Stimulated activated naive CD8-positive, alpha-beta T cell treated with anti-CD3 and anti-CD28 coated beads, Interleukin-15, amount 100 ng/mL, for 72 hours (primary cell): ENCODE measurements at regions not wholly inside any gene's neighbourhood (a gene's known extent, or its start where the extent isn't known, plus 50 kb on each side); places are given as distances from the start of the nearest gene placed in this dataset.
"Not testable (repeated sequence)": the region's sequence is repeated elsewhere in the genome, so short reads cannot be mapped to it uniquely, and the experiment has no call there.

Experiments
- ATAC-seq: fragments of 150-1000 bp; cut with Tn5 transposase; 2 replicates; pipeline ENCODE4 v1.10.0; 2021; ENCODE audit warnings: mild to moderate bottlenecking, moderate library complexity
- DNase-seq, 2 donors: peaks; one replicate each; pipeline ENCODE4 v3.0.0; 2021 to 2022
- H3K27ac Mint-ChIP-seq, 2 donors: one replicate each; pipeline ENCODE4 v1.8.0; 2022; ENCODE audit warnings: mild to moderate bottlenecking in 2 of 2, mixed read lengths in 2 of 2, moderate library complexity in 2 of 2
- H3K27me3 Mint-ChIP-seq: one replicate; pipeline ENCODE4 v1.8.0; 2022; ENCODE audit warnings: mixed read lengths
- H3K4me1 Mint-ChIP-seq: one replicate; pipeline ENCODE4 v1.8.0; 2022; ENCODE audit warnings: mild to moderate bottlenecking, mixed read lengths
- H3K4me3 Mint-ChIP-seq, 2 donors: one replicate each; pipeline ENCODE4 v1.8.0; 2022; ENCODE audit warnings: mild to moderate bottlenecking in 2 of 2, mixed read lengths in 2 of 2, moderate library complexity in 1 of 2
- H3K9me3 Mint-ChIP-seq, 2 donors: one replicate each; pipeline ENCODE4 v1.8.0; 2022; ENCODE audit warnings: mixed read lengths in 2 of 2

DNA sequence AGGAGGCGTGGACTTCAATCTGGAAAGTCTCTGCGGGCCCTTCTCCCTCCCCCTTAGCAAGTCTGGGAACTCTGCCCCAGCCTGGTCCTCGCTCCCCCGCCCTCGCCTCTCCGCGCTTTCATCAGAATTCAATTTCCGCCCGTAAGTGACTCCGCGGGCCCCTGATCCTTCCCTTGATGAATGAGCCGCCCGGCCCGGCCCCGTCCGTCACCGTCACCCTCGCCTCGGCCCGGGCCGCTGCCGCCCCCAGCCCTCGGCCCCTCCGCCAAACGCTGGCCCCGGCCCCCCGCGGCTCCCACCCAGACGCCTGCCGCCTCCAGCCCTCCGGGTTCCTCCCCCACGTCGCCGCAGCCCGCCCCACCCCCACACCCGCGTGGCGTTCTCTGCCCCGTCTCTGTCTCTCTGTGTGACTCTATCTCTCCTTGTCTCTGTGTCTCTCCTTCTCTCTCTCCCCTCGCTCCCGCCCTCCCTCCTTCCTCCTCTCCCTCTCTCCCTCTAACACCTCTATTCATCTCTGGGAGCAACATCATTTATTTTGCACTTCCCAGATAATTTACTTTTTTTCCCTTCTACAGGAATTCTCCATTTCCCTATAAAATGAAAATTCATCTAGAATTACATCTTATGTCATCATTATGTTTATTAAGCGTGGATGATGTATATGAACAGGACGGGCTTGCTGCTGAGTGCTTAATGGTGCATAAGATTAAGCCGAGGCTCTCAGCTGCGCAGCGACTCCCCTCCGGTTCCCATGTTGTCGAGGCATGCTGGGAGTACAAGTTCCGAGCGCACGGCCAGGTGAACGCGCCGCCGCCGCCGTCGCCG is 91.2 kb upstream of the PAX2 start:
- Mint-ChIP-seq H3K4me3 (peak overlapping the region; percentile 84 to 92), H3K4me1 (peaks cover 30% of the 10 kb centered on the region), H3K27ac (peak overlapping the region; percentile 92 to 98), H3K9me3 (no peaks in the 10 kb centered on the region), H3K27me3 (peaks cover 75% of the 10 kb centered on the region)
- peak in 1 of 2 donors; percentile 43 for DNase-seq
- peak; percentile 57 for ATAC-seq

DNA sequence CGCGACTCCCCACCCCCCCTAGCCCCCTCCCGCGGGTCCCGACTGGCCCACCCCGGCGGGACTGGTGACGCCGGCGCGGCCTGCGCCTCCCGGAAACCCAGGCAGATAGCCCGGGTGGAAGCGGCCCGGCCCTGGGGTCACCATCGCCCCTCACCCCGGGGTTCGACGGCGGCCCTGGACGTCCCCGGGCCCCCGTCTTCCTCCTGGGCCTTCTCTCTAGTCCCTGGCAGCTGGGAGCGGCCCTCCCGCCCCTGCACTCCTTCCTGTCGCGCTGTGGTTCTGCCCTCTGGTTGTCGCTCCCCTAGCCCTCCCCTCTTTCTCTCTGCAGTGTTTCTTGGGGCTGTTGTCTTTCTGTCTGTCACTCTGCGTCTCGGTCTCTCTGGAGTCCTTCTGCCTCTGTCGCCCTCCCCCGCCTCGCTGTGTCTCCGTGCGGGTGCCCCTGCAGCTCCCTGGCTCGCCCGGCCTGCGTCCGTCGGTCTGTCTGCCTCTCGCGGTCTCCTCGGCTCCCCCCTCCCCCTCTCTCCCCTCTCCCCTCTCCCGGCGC is 90.5 kb upstream of the PAX2 start:
- peak overlapping the region; percentile 84 to 92 for H3K4me3 Mint-ChIP-seq
- peaks cover 77% of the 10 kb centered on the region for H3K27me3 Mint-ChIP-seq
- DNase-seq: peak in 1 of 2 donors; percentile 44
- no peaks in the 10 kb centered on the region for H3K9me3 Mint-ChIP-seq
- ATAC-seq: peak; percentile 68
- peaks cover 30% of the 10 kb centered on the region for H3K4me1 Mint-ChIP-seq
- H3K27ac Mint-ChIP-seq: peak overlapping the region; percentile 43 to 50

DNA sequence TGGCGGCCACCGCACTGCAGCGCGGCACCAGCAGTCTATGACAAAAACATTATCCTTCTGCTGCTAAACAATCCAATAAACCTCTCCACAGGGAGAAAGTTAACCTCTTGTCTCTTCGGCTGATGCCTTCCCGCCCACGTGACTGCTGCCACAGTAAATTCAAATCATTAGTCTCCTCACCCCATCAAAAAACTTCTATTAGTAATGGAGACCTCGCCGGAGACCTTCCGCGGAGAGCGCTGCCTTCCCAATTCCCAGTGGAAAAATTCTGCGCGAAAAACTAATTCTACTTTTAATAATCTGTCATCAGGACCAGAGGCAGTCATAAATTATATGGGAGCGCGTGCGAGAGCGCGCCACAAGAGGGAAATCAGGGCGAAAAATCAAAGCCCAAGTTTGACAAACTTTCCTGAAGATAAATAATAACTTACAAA is 90.0 kb upstream of the PAX2 start:
- ATAC-seq: no peak
- DNase-seq: no peak
- no peaks in the 10 kb centered on the region for H3K9me3 Mint-ChIP-seq
- H3K27me3 Mint-ChIP-seq: peaks cover 82% of the 10 kb centered on the region
- peak overlapping the region; percentile 80 to 86 for H3K4me3 Mint-ChIP-seq
- H3K4me1 Mint-ChIP-seq: peaks cover 30% of the 10 kb centered on the region
- H3K27ac Mint-ChIP-seq: peak overlapping the region in 1 of 2 donors; percentile 34

DNA sequence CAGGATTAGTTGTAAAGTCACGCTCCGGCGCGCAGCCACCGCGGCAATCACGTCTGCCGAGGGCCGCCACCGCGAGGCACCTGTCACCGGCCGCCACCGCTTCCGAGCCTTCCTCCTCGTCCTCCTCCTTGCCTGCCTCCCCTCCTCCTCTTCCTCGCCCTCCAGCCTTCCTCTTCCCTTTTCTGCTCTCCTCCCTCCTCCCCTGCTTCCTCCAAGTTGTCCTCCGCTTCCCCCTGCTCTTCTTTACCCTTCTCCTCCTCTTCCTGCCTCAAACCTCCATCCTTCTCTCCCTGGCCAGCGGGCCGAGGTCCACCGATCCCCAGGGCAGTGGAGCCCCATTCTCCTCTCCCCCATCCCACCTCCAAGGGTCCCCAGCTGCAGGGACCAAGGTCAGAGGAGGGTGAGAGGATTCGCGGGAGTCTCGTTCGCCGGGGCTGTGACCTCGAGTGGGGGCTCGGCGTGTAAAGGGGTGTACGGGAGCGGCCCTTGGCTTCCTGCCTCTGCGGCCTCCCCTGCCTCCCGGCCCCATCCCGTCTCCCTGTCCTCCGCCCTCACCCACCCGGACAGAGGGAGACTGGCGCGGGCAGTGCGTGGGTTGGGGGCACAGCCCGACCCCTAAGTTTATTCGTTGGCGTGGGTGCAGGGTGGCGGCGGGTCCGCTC is 89.5 kb upstream of the PAX2 start:
- ATAC-seq: no peak
- Mint-ChIP-seq H3K4me1 (peaks cover 30% of the 10 kb centered on the region), H3K27ac (peak overlapping the region; percentile 34 to 49), H3K9me3 (no peaks in the 10 kb centered on the region), H3K27me3 (peaks cover 88% of the 10 kb centered on the region), H3K4me3 (peak overlapping the region; percentile 80 to 86)
- no peak for DNase-seq

DNA sequence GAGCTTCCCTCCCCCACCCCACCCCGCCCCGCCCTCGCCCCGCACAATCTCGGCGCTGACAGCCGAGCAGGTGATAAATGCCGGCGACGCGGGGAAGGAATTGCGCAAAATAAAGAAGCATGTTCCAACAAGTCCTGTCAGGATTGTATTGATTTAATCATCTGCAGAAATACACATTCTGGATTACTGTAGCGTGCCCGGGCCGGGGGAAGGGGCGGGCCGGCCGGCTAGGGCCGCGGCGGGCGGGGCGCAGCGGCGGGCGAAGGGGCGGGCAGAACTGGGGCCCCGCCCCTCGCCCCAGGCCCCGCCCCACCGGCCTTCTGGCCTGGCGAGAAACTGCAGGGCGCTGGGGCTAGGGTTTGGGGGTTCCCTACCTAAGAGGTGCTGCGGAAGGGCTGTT is 88.9 kb upstream of the PAX2 start:
- ATAC-seq: peak; percentile 45
- H3K4me3 Mint-ChIP-seq: no peak overlapping the region
- H3K9me3 Mint-ChIP-seq: no peaks in the 10 kb centered on the region
- DNase-seq: peak in 1 of 2 donors; percentile 29
- no peak overlapping the region for H3K27ac Mint-ChIP-seq
- H3K4me1 Mint-ChIP-seq: peaks cover 30% of the 10 kb centered on the region
- H3K27me3 Mint-ChIP-seq: peaks cover 93% of the 10 kb centered on the region

DNA sequence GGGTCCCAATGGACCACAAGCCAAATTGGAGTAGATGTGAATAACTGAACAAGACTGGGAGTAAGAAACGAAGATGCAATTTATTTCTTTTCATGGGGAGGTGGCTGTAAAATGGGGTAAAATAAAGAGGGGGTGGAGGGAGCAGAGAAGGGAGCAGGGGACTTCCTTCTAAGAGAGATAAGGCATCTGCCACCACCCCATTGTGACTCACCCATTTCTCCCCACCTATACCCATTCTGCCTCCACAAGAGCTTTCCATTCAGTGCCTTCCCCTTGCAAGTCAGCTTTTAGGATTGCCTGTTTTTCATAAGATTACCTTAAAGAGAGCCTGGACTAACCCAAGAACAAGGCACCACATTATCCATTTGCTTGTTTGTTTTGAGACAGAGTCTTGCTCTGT is 87.1 kb upstream of the PAX2 start:
- Mint-ChIP-seq H3K27ac (no peak overlapping the region), H3K9me3 (no peaks in the 10 kb centered on the region), H3K4me1 (peaks cover 28% of the 10 kb centered on the region), H3K4me3 (no peak overlapping the region), H3K27me3 (peaks cover 95% of the 10 kb centered on the region)
- DNase-seq (no peak), ATAC-seq (no peak)

DNA sequence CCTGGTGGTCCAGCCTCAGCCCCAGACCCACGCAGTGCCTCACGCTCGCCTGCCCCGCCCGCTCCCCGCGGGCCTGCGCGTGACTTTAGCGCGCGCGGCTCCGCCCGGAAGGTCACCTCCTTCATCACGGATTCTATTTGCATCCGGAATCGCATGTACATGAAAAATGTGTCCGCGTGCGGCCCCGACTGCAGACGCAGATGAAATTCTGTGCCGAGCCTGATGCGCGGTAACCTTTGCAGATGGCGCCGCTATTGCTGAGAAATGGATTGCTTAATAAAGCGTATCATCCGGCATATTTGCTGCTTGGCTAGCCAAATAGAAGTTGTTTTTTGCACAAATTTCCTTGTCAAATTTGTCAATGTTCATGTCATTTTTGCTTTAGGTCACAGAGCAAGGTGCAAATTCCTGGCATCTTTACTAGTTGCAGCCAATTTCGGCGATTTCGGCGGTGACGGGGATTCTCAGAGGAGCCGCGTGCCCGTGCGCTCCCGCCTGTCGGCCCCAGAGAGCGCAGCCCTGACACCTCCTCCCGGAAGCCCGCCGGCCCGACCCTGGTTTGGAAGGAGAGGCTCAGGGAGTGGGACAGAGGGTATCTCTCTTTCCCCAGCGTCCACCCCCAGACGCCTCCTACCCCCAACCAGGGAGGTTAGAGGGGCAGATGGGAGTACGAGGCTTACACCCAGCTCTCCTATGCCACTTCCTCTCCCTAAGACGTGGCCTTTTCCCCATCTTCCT is 85.9 kb upstream of the PAX2 start:
- no peak for DNase-seq
- H3K9me3 Mint-ChIP-seq: no peaks in the 10 kb centered on the region
- no peak for ATAC-seq
- no peak overlapping the region for H3K4me3 Mint-ChIP-seq
- no peak overlapping the region for H3K27ac Mint-ChIP-seq
- peaks cover 16% of the 10 kb centered on the region for H3K4me1 Mint-ChIP-seq
- H3K27me3 Mint-ChIP-seq: peaks cover 94% of the 10 kb centered on the region

DNA sequence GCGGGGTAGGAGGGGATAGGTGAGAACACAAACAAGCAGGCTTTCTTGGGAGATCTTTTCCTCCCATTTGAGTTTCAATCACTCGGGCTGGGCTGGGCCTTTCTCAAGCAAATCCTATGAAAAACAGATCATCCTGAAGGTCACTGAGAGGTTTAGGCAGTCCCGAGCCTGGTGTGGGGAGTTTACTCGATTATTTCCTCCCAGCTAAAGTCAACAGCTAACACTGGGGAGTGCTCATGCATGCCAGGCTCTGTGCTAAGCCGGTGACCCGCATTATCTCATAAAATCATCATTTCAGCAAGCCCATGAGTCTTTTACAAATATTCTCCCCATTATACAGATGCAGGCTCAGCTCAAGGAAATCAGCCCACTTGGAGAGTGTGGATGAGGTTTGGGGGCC is 85.0 kb upstream of the PAX2 start:
- DNase-seq (no peak), ATAC-seq (no peak)
- peaks cover 8% of the 10 kb centered on the region for H3K4me1 Mint-ChIP-seq
- H3K9me3 Mint-ChIP-seq: no peaks in the 10 kb centered on the region
- no peak overlapping the region for H3K4me3 Mint-ChIP-seq
- H3K27ac Mint-ChIP-seq: no peak overlapping the region
- H3K27me3 Mint-ChIP-seq: peaks cover 90% of the 10 kb centered on the region

- peaks cover 84% of the 10 kb centered on the region for H3K27me3 Mint-ChIP-seq
- no peak overlapping the region for H3K27ac Mint-ChIP-seq
- DNase-seq (no peak), ATAC-seq (no peak)
- H3K4me1 Mint-ChIP-seq: peaks cover 2% of the 10 kb centered on the region
- no peaks in the 10 kb centered on the region for H3K9me3 Mint-ChIP-seq
- H3K4me3 Mint-ChIP-seq: no peak overlapping the region
Observed at GRCh38 chr10:100660945-100661344, 84.4 kb upstream of the PAX2 start.

- no peak for DNase-seq
- H3K27me3 Mint-ChIP-seq: peaks cover 81% of the 10 kb centered on the region
- ATAC-seq: no peak
- H3K4me1 Mint-ChIP-seq: no peaks in the 10 kb centered on the region
- no peaks in the 10 kb centered on the region for H3K9me3 Mint-ChIP-seq
- H3K4me3 Mint-ChIP-seq: no peak overlapping the region
- no peak overlapping the region for H3K27ac Mint-ChIP-seq
Observed at GRCh38 chr10:100661520-100661919, 83.9 kb upstream of the PAX2 start.

GRCh38 chr10:100662067-100662466 is 83.3 kb upstream of the PAX2 start:
- ATAC-seq (no peak), DNase-seq (no peak)
- H3K27ac Mint-ChIP-seq: no peak overlapping the region
- H3K4me3 Mint-ChIP-seq: no peak overlapping the region
- peaks cover 78% of the 10 kb centered on the region for H3K27me3 Mint-ChIP-seq
- H3K9me3 Mint-ChIP-seq: no peaks in the 10 kb centered on the region
- H3K4me1 Mint-ChIP-seq: no peaks in the 10 kb centered on the region

DNA sequence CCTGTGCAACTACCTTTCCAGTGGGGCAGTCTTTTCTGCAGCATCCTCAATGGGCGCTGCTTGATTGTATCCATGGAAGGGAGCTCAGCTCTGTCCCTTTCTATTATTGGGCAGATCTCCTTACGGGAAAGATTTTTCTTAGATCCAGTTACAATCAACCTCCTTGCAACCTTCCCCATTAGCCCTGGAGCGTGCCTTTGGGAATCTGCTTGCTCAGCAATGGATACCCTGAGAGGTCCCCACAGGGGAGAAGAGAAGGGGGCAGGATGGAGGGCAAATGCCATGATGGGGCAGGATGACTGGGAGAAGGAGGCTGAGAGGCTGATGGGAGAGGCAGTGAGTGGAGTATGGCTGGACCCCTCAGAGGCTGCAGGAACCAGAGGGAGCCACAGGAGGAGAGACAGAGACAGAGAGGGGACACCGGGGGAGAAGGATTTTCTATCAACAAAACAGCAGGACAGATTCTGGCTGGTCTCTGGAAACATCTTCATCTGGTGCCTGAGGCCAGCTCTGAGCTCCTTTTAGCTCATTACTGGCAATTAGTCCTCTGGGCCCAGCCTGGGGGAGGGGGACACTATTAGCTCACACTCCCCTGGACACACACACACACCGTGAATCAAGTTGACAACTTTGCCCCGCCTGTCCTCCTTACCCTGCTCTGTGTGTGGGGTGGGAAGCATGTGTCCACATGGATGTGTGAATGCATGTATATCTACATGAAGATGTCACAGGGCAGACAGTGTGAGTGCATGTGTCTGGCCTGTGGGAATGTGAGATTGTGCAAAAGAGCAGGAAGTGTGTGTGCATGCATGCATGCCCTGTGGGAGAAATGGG is 80.8 kb upstream of the PAX2 start:
- Mint-ChIP-seq H3K4me1 (peaks cover 8% of the 10 kb centered on the region), H3K27ac (peak overlapping the region in 1 of 2 donors; percentile 11), H3K4me3 (no peak overlapping the region), H3K9me3 (no peaks in the 10 kb centered on the region), H3K27me3 (peaks cover 79% of the 10 kb centered on the region)
- ATAC-seq (no peak), DNase-seq (no peak)

DNA sequence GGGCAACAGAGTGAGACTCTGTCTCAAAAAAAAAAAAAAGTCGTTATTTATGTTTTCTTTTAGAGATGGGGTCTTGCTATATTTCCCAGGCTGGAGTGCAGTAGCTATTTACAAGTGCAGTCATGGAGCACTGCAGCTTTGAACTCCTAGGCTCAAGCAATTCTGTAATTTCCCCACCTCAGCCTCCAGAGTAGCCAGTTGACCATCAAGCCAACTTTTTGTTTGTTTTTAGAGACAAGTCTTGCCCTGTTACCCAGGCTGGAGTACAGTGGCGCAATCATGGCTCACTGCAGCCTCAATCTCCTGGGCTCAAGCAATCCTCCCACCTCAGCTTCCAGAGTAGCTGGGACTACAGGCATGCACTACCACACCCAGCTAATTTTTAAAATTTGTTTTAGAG is 78.7 kb upstream of the PAX2 start:
- H3K9me3 Mint-ChIP-seq, H3K4me3 Mint-ChIP-seq, ATAC-seq, DNase-seq, H3K27ac Mint-ChIP-seq: not testable (repeated sequence)
- peaks cover 76% of the 10 kb centered on the region for H3K27me3 Mint-ChIP-seq
- H3K4me1 Mint-ChIP-seq: peaks cover 17% of the 10 kb centered on the region

- DNase-seq (no peak), ATAC-seq (no peak)
- no peaks in the 10 kb centered on the region for H3K9me3 Mint-ChIP-seq
- no peak overlapping the region for H3K4me3 Mint-ChIP-seq
- H3K27me3 Mint-ChIP-seq: peaks cover 73% of the 10 kb centered on the region
- no peak overlapping the region for H3K27ac Mint-ChIP-seq
- H3K4me1 Mint-ChIP-seq: peaks cover 17% of the 10 kb centered on the region
Observed at GRCh38 chr10:100669616-100670015, 75.8 kb upstream of the PAX2 start.

DNA sequence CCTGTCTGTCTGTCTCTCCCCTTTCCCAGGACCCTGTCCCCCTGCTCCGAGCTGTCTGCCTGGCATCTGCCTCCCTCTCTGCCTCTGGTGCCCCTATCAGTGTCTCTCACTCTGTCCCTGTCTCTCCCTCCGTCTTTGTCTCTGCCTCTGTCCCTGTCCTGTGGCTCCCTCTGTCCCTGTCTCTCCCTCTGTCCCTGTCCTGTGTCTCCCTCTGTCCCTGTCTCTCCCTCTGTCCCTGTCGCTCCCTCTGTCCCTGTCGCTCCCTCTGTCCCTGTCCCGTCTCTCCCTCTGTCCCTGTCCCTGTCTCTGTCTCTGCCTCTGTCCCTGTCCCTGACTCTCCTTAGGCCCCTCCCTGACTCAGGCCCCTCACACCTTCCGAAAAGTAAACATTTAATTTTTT is 75.0 kb upstream of the PAX2 start:
- DNase-seq (no peak), ATAC-seq (no peak)
- H3K4me1 Mint-ChIP-seq: peaks cover 17% of the 10 kb centered on the region

More for the DNA sequence above, 75.0 kb upstream of the PAX2 start:
- no peaks in the 10 kb centered on the region for H3K9me3 Mint-ChIP-seq
- H3K27ac Mint-ChIP-seq: peak overlapping the region in 1 of 2 donors; percentile 84
- H3K27me3 Mint-ChIP-seq: peaks cover 70% of the 10 kb centered on the region
- H3K4me3 Mint-ChIP-seq: peak overlapping the region in 1 of 2 donors; percentile 7
